ENCODE measurements at regions not wholly inside any gene's neighbourhood (a gene's known extent, or its start where the extent isn't known, plus 50 kb on each side); places are given as distances from the start of the nearest gene placed in this dataset.

DNA sequence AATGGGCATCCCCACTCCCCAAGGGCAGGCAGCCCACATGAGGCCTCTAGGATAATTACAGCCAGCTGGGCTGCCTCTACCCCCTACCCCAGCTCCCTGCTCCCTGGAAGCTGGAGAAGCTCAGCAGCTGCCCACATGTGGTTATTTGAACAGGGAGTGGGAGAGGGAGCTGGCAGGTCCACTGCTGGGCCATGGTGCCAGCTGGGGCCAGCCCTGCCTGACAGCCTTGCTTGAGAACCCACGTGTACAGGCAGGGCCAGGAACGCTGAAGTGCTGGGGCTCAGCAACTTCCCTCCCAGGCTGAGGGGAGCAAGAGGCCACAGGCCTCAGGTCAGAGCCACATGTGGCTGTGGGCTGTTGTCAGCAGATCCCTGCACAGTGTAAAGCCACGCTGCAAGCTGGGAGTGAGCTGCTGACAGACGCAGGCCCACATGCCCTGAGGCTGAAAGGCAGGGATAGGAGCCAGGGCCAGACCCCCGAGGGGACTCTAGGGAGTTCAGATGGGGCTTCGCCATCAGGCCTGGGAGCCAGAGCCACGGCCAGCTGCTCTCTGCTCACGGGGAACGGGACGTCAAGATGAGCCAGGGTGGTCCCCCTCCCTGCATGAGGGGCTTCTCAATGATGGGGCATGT is 129.0 kb downstream of the SYF2 start:
- CTCF ChIA-PET, result interaction anchor here (0.9 to 1.1 kb wide), 4 partner anchors 66 to 171 kb away, joined by 3 to 4 read pairs (median 3); no protein-coding TSS in a partner anchor
- Mint-ChIP-seq H3K4me3 (no peak overlapping the region), H3K27me3 (ENCODE audit: low read depth) (peaks cover 12% of the 10 kb centered on the region), H3K4me1 (ENCODE audit: low read depth) (peaks cover 69% of the 10 kb centered on the region), H3K36me3 (ENCODE audit: low read depth) (no peaks in the 10 kb centered on the region), H3K27ac (peak overlapping the region; percentile 54), H3K9me3 (ENCODE audit: insufficient read depth) (no peaks in the 10 kb centered on the region)
- ATAC-seq, result no peak
- POLR2A ChIA-PET, result interaction anchor here (0.7 kb wide), 1 partner anchor 13 kb away, joined by 3 read pairs; no protein-coding TSS in a partner anchor
- DNase-seq, result no peak

DNA sequence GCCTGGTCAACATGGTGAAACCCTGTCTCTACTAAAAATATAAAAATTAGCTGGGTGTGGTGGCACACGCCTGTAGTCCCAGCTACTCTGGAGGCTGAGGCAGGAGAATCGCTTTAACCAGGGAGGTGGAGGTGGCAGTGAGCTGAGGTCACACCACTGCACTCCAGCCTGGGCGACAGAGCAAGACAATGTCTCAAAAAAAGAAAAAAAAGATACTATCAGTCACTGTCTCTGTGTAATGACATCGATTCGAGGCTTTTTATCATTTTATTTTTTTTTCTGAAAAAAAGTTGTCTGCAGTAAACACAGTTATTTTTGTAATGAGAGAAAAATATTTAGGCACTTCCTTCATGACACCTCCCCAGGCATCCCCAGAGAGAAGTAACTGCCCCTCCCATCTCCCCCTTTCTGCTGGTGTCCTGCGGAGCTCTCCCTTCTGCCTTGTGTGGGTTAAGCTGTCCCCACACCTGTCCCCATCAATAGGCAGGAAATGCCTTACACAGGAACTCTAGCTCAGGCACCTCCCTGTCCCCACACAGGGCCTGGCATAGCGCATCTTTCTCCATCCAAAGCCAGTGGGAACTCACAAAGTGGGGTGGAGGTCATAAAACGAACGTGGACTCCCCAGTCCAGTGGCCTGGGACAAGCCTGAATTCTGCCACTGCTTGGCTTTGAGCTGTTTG is 132.0 kb downstream of the SYF2 start:
- peaks cover 13% of the 10 kb centered on the region for H3K36me3 Mint-ChIP-seq (ENCODE audit: low read depth)
- H3K9me3 Mint-ChIP-seq (ENCODE audit: insufficient read depth), result peaks cover 3% of the 10 kb centered on the region
- ChIA-PET CTCF (interaction anchor here (0.7 to 8.5 kb wide), 32 partner anchors 9 to 266 kb away, joined by 3 to 109 read pairs (median 5); partner anchors contain the start of gene RUNX3), POLR2A (interaction anchor here (0.6 to 3.5 kb wide), 13 partner anchors 19 to 172 kb away, joined by 3 to 23 read pairs (median 4); partner anchors contain the start of genes RSRP1, RUNX3 and SYF2)
- ATAC-seq (peak; percentile 28), DNase-seq (peak; percentile 34)
- peaks cover 84% of the 10 kb centered on the region for H3K4me1 Mint-ChIP-seq (ENCODE audit: low read depth)
- peak overlapping the region; percentile 65 for H3K4me3 Mint-ChIP-seq
- H3K27ac Mint-ChIP-seq, result peak overlapping the region; percentile 91
- peaks cover 12% of the 10 kb centered on the region for H3K27me3 Mint-ChIP-seq (ENCODE audit: low read depth)

DNA sequence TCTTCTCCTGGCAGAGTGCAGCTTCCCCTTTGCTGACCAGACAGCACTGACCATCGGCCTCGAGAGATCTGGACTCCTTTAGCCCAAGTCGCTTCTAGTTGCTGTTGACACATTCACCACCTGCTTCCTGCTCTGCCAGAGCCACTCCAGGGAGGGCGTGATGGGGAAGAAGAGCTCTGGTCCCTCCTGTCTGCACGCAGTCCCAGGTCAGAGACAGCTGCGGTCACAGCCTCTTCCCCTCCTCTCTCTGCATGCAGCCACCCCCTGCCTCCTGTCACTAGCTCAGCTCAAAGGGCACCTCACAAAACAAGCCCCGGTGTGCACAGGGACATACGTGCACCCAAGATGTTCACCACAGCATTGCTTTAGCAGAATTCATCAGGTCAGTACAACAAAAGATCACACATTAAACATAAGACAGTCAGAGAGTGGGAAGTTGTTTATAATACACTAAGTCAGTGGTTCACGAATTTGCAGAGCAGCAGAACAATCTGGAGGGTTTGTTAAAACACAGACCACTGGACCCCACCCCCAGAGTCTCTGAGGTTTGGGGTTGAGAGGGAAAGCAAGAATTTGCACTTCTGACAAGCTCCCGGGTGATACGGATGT is 132.9 kb downstream of the SYF2 start:
- peak; percentile 62 for ATAC-seq
- H3K4me3 Mint-ChIP-seq, result peak overlapping the region; percentile 65
- H3K9me3 Mint-ChIP-seq (ENCODE audit: insufficient read depth), result peaks cover 3% of the 10 kb centered on the region
- ChIA-PET CTCF (interaction anchor here (0.7 to 8.5 kb wide), 33 partner anchors 9 to 264 kb away, joined by 3 to 109 read pairs (median 5); partner anchors contain the start of gene RUNX3), POLR2A (interaction anchor here (0.6 to 3.5 kb wide), 19 partner anchors 9 to 188 kb away, joined by 3 to 23 read pairs (median 4); partner anchors contain the start of genes RUNX3 and SYF2)
- peaks cover 88% of the 10 kb centered on the region for H3K4me1 Mint-ChIP-seq (ENCODE audit: low read depth)
- peaks cover 16% of the 10 kb centered on the region for H3K36me3 Mint-ChIP-seq (ENCODE audit: low read depth)
- peak; percentile 79 for DNase-seq
- H3K27ac Mint-ChIP-seq, result peak overlapping the region; percentile 91
- H3K27me3 Mint-ChIP-seq (ENCODE audit: low read depth), result peaks cover 8% of the 10 kb centered on the region

DNA sequence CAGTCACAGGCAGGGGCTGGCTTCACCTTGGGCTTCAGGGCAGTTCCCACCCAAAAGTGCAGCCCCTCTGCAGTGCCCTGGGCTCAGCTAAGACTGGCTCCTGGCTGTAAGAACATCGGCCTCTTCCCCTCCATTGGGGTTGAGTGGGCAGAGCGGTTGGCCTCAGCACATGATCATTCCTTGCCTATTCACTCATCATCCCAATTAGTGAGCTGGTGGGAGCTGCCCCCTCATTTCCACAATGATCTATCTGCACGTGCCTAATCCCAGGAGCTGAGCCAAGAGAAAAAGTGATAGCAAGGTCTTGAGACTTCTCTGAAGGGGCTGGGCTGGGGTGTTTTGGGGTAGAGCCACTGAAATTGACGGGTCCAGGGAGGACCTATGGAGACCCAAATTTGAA is 133.6 kb downstream of the SYF2 start:
- Mint-ChIP-seq H3K9me3 (ENCODE audit: insufficient read depth) (peaks cover 3% of the 10 kb centered on the region), H3K27ac (peak overlapping the region; percentile 91), H3K36me3 (ENCODE audit: low read depth) (peaks cover 22% of the 10 kb centered on the region), H3K4me1 (ENCODE audit: low read depth) (peaks cover 92% of the 10 kb centered on the region), H3K4me3 (peak overlapping the region; percentile 65), H3K27me3 (ENCODE audit: low read depth) (peaks cover 4% of the 10 kb centered on the region)
- no peak for DNase-seq
- ChIA-PET POLR2A (interaction anchor here (1.0 to 3.5 kb wide), 8 partner anchors 8 to 187 kb away, joined by 3 to 23 read pairs (median 4); partner anchors contain the start of genes RUNX3 and SYF2), CTCF (interaction anchor here (0.7 to 8.5 kb wide), 20 partner anchors 13 to 716 kb away, joined by 3 to 109 read pairs (median 8); partner anchors contain the start of gene RUNX3)
- ATAC-seq, result no peak

DNA sequence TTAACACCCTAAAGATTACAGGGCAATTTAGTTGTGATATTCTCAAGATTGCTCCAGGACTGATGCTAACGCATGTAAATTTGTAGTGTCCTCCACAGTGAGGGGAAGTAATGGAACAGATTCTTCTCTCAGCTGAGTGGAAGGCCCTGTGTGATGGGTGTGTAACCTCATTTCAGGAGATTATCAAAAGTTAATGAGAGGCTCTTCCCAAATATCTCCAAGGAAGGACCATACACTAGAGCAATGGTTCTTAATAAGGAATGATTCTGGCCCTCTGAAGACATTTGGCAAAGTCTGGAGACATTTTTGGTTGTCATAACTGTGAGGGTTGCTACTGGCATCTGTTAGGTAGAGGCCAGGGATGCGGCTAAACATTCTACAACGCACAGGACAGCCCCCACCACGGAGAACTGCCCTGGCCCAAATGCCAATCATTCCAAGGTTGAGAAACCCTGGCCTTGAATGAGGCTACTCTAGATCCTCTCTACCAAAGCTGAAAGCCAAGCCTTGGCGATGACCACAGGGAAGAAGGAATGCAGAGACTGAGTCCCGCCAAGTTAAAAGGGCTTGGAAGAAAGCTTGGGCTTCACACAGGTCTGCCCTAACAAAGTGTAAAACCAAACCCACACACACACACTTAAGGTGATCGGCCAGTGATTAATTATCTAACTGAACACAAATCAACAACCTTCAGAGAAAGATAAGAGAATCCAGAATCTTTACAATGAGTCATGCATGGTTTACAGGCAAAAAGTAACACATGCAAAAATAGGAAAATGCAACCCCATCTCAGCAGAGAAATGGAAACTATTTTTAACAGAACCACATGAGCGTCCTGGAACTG is 135.8 kb downstream of the SYF2 start:
- peak overlapping the region; percentile 21 for H3K27ac Mint-ChIP-seq
- peak overlapping the region; percentile 67 for H3K4me3 Mint-ChIP-seq

DNA sequence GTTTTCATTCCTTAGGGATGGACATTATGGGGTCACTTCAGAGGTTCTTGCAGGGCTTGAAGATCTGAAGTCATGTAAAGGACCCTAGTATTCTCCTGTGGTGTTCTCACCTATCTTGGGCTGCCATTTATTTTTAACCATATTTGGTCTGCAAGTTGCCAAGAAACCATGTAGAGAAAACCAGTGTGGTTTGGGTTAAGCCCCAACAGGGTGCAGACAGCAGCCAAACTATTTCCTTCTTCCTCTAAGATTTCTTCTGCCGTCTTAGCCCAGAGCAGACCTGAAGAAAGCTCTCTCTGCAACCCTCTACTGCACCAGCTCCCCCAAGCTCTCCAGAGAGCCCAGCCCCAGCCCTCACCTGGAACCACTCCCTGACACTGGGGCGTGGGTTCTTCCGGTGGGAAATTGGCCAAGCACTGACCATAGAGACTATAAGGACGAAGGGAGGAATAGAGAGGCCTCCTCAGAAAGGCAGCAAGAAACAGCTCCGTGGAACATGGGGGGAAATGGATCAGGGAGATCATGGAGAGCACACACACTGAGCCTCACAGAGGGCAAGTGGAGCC is 136.6 kb downstream of the SYF2 start:
- ATAC-seq, result peak; percentile 66
- CTCF ChIA-PET, result interaction anchor here (0.6 to 8.5 kb wide), 14 partner anchors 10 to 261 kb away, joined by 3 to 109 read pairs (median 4); no protein-coding TSS in a partner anchor
- peak overlapping the region; percentile 67 for H3K4me3 Mint-ChIP-seq

More for the DNA sequence above, 135.8 kb downstream of the SYF2 start:
- H3K27me3 Mint-ChIP-seq (ENCODE audit: low read depth), result peaks cover 6% of the 10 kb centered on the region
- ChIA-PET CTCF (interaction anchor here (0.6 to 8.5 kb wide), 16 partner anchors 9 to 262 kb away, joined by 3 to 109 read pairs (median 4); no protein-coding TSS in a partner anchor), POLR2A (interaction anchor here (0.8 to 1.7 kb wide), 3 partner anchors 135 to 168 kb away, joined by 3 to 4 read pairs (median 3); partner anchors contain the start of gene SYF2)
- H3K4me1 Mint-ChIP-seq (ENCODE audit: low read depth), result peaks cover 88% of the 10 kb centered on the region
- ATAC-seq (no peak), DNase-seq (no peak)
- H3K9me3 Mint-ChIP-seq (ENCODE audit: insufficient read depth), result peaks cover 3% of the 10 kb centered on the region
- peaks cover 22% of the 10 kb centered on the region for H3K36me3 Mint-ChIP-seq (ENCODE audit: low read depth)

GRCh38 chr1:25094995-25095394 is 137.3 kb downstream of the SYF2 start:
- POLR2A ChIA-PET, result interaction anchor here (1.4 kb wide), 1 partner anchor 185 kb away, joined by 4 read pairs; no protein-coding TSS in a partner anchor
- Mint-ChIP-seq H3K4me1 (ENCODE audit: low read depth) (peaks cover 76% of the 10 kb centered on the region), H3K4me3 (no peak overlapping the region), H3K36me3 (ENCODE audit: low read depth) (peaks cover 22% of the 10 kb centered on the region), H3K9me3 (ENCODE audit: insufficient read depth) (peaks cover 3% of the 10 kb centered on the region), H3K27ac (peak overlapping the region; percentile 87), H3K27me3 (ENCODE audit: low read depth) (peaks cover 12% of the 10 kb centered on the region)
- DNase-seq (no peak), ATAC-seq (no peak)
- CTCF ChIA-PET, result interaction anchor here (0.9 to 8.5 kb wide), 6 partner anchors 24 to 247 kb away, joined by 3 to 109 read pairs (median 8); partner anchors contain the start of gene RUNX3

More for the DNA sequence above, 136.6 kb downstream of the SYF2 start:
- peak; percentile 79 for DNase-seq
- Mint-ChIP-seq H3K27ac (peak overlapping the region; percentile 87), H3K4me1 (ENCODE audit: low read depth) (peaks cover 84% of the 10 kb centered on the region), H3K9me3 (ENCODE audit: insufficient read depth) (peaks cover 3% of the 10 kb centered on the region), H3K36me3 (ENCODE audit: low read depth) (peaks cover 22% of the 10 kb centered on the region), H3K27me3 (ENCODE audit: low read depth) (peaks cover 11% of the 10 kb centered on the region)
- POLR2A ChIA-PET, result interaction anchor here (0.7 to 1.7 kb wide), 5 partner anchors 132 to 186 kb away, joined by 3 to 4 read pairs (median 4); partner anchors contain the start of gene SYF2

DNA sequence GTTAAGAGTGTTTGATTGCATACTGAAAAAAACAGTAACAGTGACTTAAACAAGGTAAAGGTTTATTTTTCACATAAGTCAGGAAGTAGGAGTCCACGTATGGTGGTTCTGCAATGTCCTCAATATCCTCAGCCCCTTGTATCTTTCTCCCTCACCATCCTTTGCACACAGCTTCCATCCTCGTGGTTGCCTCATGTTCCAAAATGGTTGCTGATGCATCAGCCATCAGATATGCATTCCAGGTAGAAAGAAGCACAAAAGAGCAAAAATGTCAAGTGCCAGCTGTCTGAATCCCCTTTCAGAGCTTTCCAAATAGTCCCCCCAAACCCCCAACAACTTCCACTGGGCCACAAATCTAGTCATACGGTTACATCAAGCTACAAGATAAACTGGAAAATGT is 138.1 kb downstream of the SYF2 start:
- peaks cover 69% of the 10 kb centered on the region for H3K4me1 Mint-ChIP-seq (ENCODE audit: low read depth)
- ChIA-PET POLR2A (no interaction called here), CTCF (interaction anchor here (0.7 to 8.5 kb wide), 4 partner anchors 23 to 164 kb away, joined by 3 to 109 read pairs (median 3); partner anchors contain the start of gene RUNX3)

GRCh38 chr1:25091658-25092057 is 140.6 kb downstream of the SYF2 start:
- ChIA-PET POLR2A (no interaction called here), CTCF (interaction anchor here (1.1 to 1.5 kb wide), 2 partner anchors 9 to 56 kb away, joined by 3 to 6 read pairs; no protein-coding TSS in a partner anchor)
- ATAC-seq (no peak), DNase-seq (no peak)
- Mint-ChIP-seq H3K4me3 (no peak overlapping the region), H3K36me3 (ENCODE audit: low read depth) (peaks cover 15% of the 10 kb centered on the region), H3K9me3 (ENCODE audit: insufficient read depth) (peaks cover 3% of the 10 kb centered on the region), H3K4me1 (ENCODE audit: low read depth) (peaks cover 47% of the 10 kb centered on the region), H3K27me3 (ENCODE audit: low read depth) (peaks cover 16% of the 10 kb centered on the region), H3K27ac (no peak overlapping the region)

More for the DNA sequence above, 138.1 kb downstream of the SYF2 start:
- Mint-ChIP-seq H3K4me3 (no peak overlapping the region), H3K9me3 (ENCODE audit: insufficient read depth) (peaks cover 3% of the 10 kb centered on the region), H3K27ac (no peak overlapping the region), H3K27me3 (ENCODE audit: low read depth) (peaks cover 12% of the 10 kb centered on the region), H3K36me3 (ENCODE audit: low read depth) (peaks cover 22% of the 10 kb centered on the region)
- DNase-seq (no peak), ATAC-seq (no peak)
